GM18867 (cell line): ENCODE measurements at regions not wholly inside any gene's neighbourhood (a gene's known extent, or its start where the extent isn't known, plus 50 kb on each side); places are given as distances from the start of the nearest gene placed in this dataset.
"Not testable (repeated sequence)": the region's sequence is repeated elsewhere in the genome, so short reads cannot be mapped to it uniquely, and the experiment has no call there.

Source experiments
- ATAC-seq: cut with Tn5 transposase; IDR thresholded peaks from one replicate; pipeline ENCODE4 v1.9.1; 2021; ENCODE audit warnings: mild to moderate bottlenecking, moderate library complexity; ENCODE audit not compliant: unreplicated experiment

- ATAC-seq: no peak
Measured at GRCh38 chr11:87666730-87667129, 508.5 kb downstream of the RAB38 start.

- no peak for ATAC-seq
Measured at GRCh38 chr11:87662287-87662686, 513.0 kb downstream of the RAB38 start.

- ATAC-seq: no peak
Measured at GRCh38 chr11:87660926-87661660, 514.1 kb downstream of the RAB38 start.

- ATAC-seq: no peak
Measured at GRCh38 chr11:87659807-87660206, 515.4 kb downstream of the RAB38 start.

GRCh38 chr11:87645626-87646025 lies 529.6 kb downstream of the RAB38 start:
- no peak for ATAC-seq

- no peak for ATAC-seq
Measured at GRCh38 chr11:87639753-87640364, 535.4 kb downstream of the RAB38 start.

- ATAC-seq: no peak
Measured at GRCh38 chr11:87635001-87635400, 540.2 kb downstream of the RAB38 start.

GRCh38 chr11:87634331-87634730 lies 540.9 kb downstream of the RAB38 start:
- no peak for ATAC-seq

- no peak for ATAC-seq
Measured at GRCh38 chr11:87628957-87629356, 546.3 kb downstream of the RAB38 start.

- ATAC-seq: no peak
Measured at GRCh38 chr11:87628026-87628580, 547.1 kb downstream of the RAB38 start.

GRCh38 chr11:87623531-87624365 lies 551.5 kb downstream of the RAB38 start:
- ATAC-seq: not testable (repeated sequence)

- ATAC-seq: no peak
Measured at GRCh38 chr11:87616511-87616910, 558.7 kb downstream of the RAB38 start.

- no peak for ATAC-seq
Measured at GRCh38 chr11:87604350-87604749, 566.6 kb downstream of the TMEM135 start.

- no peak for ATAC-seq
Measured at GRCh38 chr11:87603887-87604286, 566.2 kb downstream of the TMEM135 start.

- no peak for ATAC-seq
Measured at GRCh38 chr11:87602776-87603175, 565.0 kb downstream of the TMEM135 start.

GRCh38 chr11:87600938-87601337 lies 563.2 kb downstream of the TMEM135 start:
- ATAC-seq: no peak

- ATAC-seq: no peak
Measured at GRCh38 chr11:87597725-87598124, 560.0 kb downstream of the TMEM135 start.

- ATAC-seq: no peak
Measured at GRCh38 chr11:87596176-87596575, 558.4 kb downstream of the TMEM135 start.

GRCh38 chr11:87589082-87589481 lies 551.3 kb downstream of the TMEM135 start:
- ATAC-seq: no peak

- not testable (repeated sequence) for ATAC-seq
Measured at GRCh38 chr11:87585613-87586012, 547.9 kb downstream of the TMEM135 start.

GRCh38 chr11:87583931-87584330 lies 546.2 kb downstream of the TMEM135 start:
- no peak for ATAC-seq
